ENCODE measurements at regions not wholly inside any gene's neighbourhood (a gene's known extent, or its start where the extent isn't known, plus 50 kb on each side); places are given as distances from the start of the nearest gene placed in this dataset.

GRCh38 chr9:106333481-106333880 lies 529.5 kb upstream of the ZNF462 start:
- TF ChIP-seq EZH2phosphoT487 (IDR thresholded peaks at IDR 0.05; ENCODE audit: borderline replicate concordance), result no peak
- no peak for TF ChIP-seq CTCF (conservative IDR thresholded peaks at IDR 0.05; ENCODE audit: low read length)

Measured in Loucy (cell line).